IMR-90 (cell line): ENCODE measurements at regions not wholly inside any gene's neighbourhood (a gene's known extent, or its start where the extent isn't known, plus 50 kb on each side); places are given as distances from the start of the nearest gene placed in this dataset.

ENCODE experiments used
- ATAC-seq: fragments of 200-7000 bp; cut with Tn5 transposase; 2 replicates; pipeline ENCODE4 v1.9.1; 2020; ENCODE audit warnings: low read depth, mild to moderate bottlenecking, moderate library complexity
- BruUV-seq: library from RNA; stranded (reverse); fragments of 400-500 nt; replicated peaks from 2 replicates; lab custom pipeline; 2021; lab: Mats Ljungman, UMichigan
- CTCF ChIA-PET: fragments of 300-600 bp; formaldehyde crosslinking; extraction: SDS; loops from one replicate; lab custom pipeline; 2021; ENCODE audit warnings: antibody characterized with exemption; lab: Yijun Ruan, JAX
- POLR2A ChIA-PET: fragments of 300-600 bp; sonication (Branson Sonifier 250); formaldehyde crosslinking; loops from one replicate; lab custom pipeline; 2022; ENCODE audit warnings: antibody characterized with exemption; ENCODE audit not compliant: unreplicated experiment; lab: Charles Lee
- DNase-seq: peaks from one replicate; pipeline ENCODE4 v3.0.0; 2013
- H2AFZ ChIP-seq: replicated peaks from 2 replicates; pipeline ENCODE3; 2013; ENCODE audit warnings: low read length, mild to moderate bottlenecking; ENCODE audit not compliant: poor library complexity
- H2AK5ac ChIP-seq: 2 replicates; pipeline ENCODE4 v1.6.1; 2013; ENCODE audit warnings: low read depth, low read length, inconsistent platforms
- H2AK9ac ChIP-seq: replicated peaks from 2 replicates; pipeline ENCODE3; 2013; ENCODE audit warnings: mild to moderate bottlenecking, low read depth, low read length, moderate library complexity; ENCODE audit not compliant: poor library complexity
- H2BK120ac ChIP-seq: 2 replicates; pipeline ENCODE4 v1.6.1; 2013; ENCODE audit warnings: low read depth, low read length, inconsistent platforms
- H2BK15ac ChIP-seq: 3 replicates; pipeline ENCODE4 v1.6.1; 2013; ENCODE audit warnings: low read depth, low read length, inconsistent platforms
- H2BK20ac ChIP-seq: 2 replicates; pipeline ENCODE4 v1.6.1; 2013; ENCODE audit warnings: low read depth, mild to moderate bottlenecking, inconsistent platforms, low read length, moderate library complexity
- H2BK5ac ChIP-seq: 2 replicates; pipeline ENCODE4 v1.6.1; 2013; ENCODE audit warnings: mild to moderate bottlenecking, low read depth, low read length, inconsistent platforms; ENCODE audit not compliant: poor library complexity, severe bottlenecking
- H3K14ac ChIP-seq: replicated peaks from 2 replicates; pipeline ENCODE4 v1.6.1; 2013; ENCODE audit warnings: low read depth, low read length, inconsistent platforms
- H3K18ac ChIP-seq: 2 replicates; pipeline ENCODE4 v1.6.1; 2013; ENCODE audit warnings: low read depth, low read length, control low read depth
- H3K23ac ChIP-seq: 2 replicates; pipeline ENCODE4 v1.6.1; 2013; ENCODE audit warnings: low read depth, low read length, inconsistent platforms
- H3K27ac ChIP-seq: 2 replicates; pipeline ENCODE4 v1.5.1; 2013; ENCODE audit warnings: mild to moderate bottlenecking, control low read depth, low read length; ENCODE audit not compliant: insufficient read depth
- H3K27me3 ChIP-seq: 2 replicates; pipeline ENCODE4 v1.6.1; 2013; ENCODE audit warnings: low read length; ENCODE audit not compliant: control insufficient read depth, insufficient read depth
- H3K36me3 ChIP-seq: 2 replicates; pipeline ENCODE4 v1.6.1; 2013; ENCODE audit warnings: low read length, mixed read lengths; ENCODE audit not compliant: control insufficient read depth, insufficient read depth
- H3K4ac ChIP-seq: 2 replicates; pipeline ENCODE4 v1.6.1; 2013; ENCODE audit warnings: low read depth, low read length, inconsistent platforms
- H3K4me1 ChIP-seq: 2 replicates; pipeline ENCODE4 v1.6.1; 2013; ENCODE audit warnings: low read length, mixed read lengths; ENCODE audit not compliant: control insufficient read depth, insufficient read depth
- H3K4me2 ChIP-seq: 2 replicates; pipeline ENCODE4 v1.6.1; 2013; ENCODE audit warnings: low read depth, mild to moderate bottlenecking, control low read depth, low read length, moderate library complexity
- H3K4me3 ChIP-seq: 2 replicates; pipeline ENCODE4 v1.5.1; 2013; ENCODE audit warnings: low read depth, mild to moderate bottlenecking, control low read depth, low read length, moderate library complexity; ENCODE audit not compliant: insufficient read depth
- H3K56ac ChIP-seq: 2 replicates; pipeline ENCODE4 v1.6.1; 2013; ENCODE audit warnings: low read length, inconsistent platforms; ENCODE audit not compliant: insufficient read depth; ENCODE audit errors: extremely low read depth
- H3K79me1 ChIP-seq, 2 experiments: 2 replicates each; pipeline ENCODE4 v1.6.1; 2013; ENCODE audit warnings: low read length in 2 of 2, inconsistent platforms in 1 of 2, low read depth in 1 of 2
- H3K9ac ChIP-seq: 2 replicates; pipeline ENCODE4 v1.6.1; 2013; ENCODE audit warnings: low read depth, low read length, control low read depth
- H3K9me1 ChIP-seq: 2 replicates; pipeline ENCODE4 v1.6.1; 2013; ENCODE audit warnings: low read length, inconsistent platforms; ENCODE audit not compliant: insufficient read depth
- H3K9me3 ChIP-seq: 2 replicates; pipeline ENCODE4 v1.6.1; 2013; ENCODE audit warnings: low read length; ENCODE audit not compliant: control insufficient read depth, insufficient read depth
- H4K20me1 ChIP-seq: 2 replicates; pipeline ENCODE4 v1.6.1; 2013; ENCODE audit warnings: low read length, inconsistent platforms; ENCODE audit not compliant: insufficient read depth
- H4K5ac ChIP-seq: 2 replicates; pipeline ENCODE4 v1.6.1; 2013; ENCODE audit warnings: mild to moderate bottlenecking, low read depth, low read length, control low read depth
- H4K8ac ChIP-seq, 2 experiments: 2 replicates each; pipeline ENCODE4 v1.6.1; 2013; ENCODE audit warnings: low read depth in 2 of 2, low read length in 2 of 2, control low read depth in 1 of 2, inconsistent platforms in 1 of 2
- H4K91ac ChIP-seq: 2 replicates; pipeline ENCODE4 v1.6.1; 2013; ENCODE audit warnings: low read depth, low read length, inconsistent platforms; ENCODE audit not compliant: insufficient read depth
- BHLHE40 ChIP-seq: fragments of 150-350 bp; IDR thresholded peaks from 2 replicates; pipeline ENCODE4 v1.6.1; 2016; ENCODE audit warnings: mild to moderate bottlenecking, low read depth, low read length
- CEBPB ChIP-seq: IDR thresholded peaks from 2 replicates; pipeline ENCODE4 v1.6.1; 2012; ENCODE audit warnings: low read depth, low read length, improper control_type of control experiment
- CHD1 ChIP-seq: IDR thresholded peaks from 2 replicates; pipeline ENCODE4 v1.6.1; 2012; ENCODE audit warnings: low read depth, low read length, improper control_type of control experiment
- CTCF ChIP-seq: conservative IDR thresholded peaks from 2 replicates; pipeline ENCODE4 v1.5.1; 2012; ENCODE audit warnings: mild to moderate bottlenecking, low read depth, low read length, improper control_type of control experiment
- ELK1 ChIP-seq: fragments of 150-350 bp; IDR thresholded peaks from 2 replicates; pipeline ENCODE4 v1.6.1; 2016; ENCODE audit warnings: low read depth, mild to moderate bottlenecking, low read length, moderate library complexity, borderline replicate concordance
- FOS ChIP-seq: fragments of 150-350 bp; IDR thresholded peaks from 2 replicates; pipeline ENCODE4 v1.6.1; 2016; ENCODE audit warnings: low read depth, low read length
- MAFK ChIP-seq: IDR thresholded peaks from 2 replicates; pipeline ENCODE4 v1.6.1; 2012; ENCODE audit warnings: low read depth, low read length, improper control_type of control experiment
- MAZ ChIP-seq: IDR thresholded peaks from 2 replicates; pipeline ENCODE4 v1.6.1; 2012; ENCODE audit warnings: low read depth, mild to moderate bottlenecking, low read length, improper control_type of control experiment, moderate library complexity, borderline replicate concordance
- MXI1 ChIP-seq: IDR thresholded peaks from 2 replicates; pipeline ENCODE4 v1.6.1; 2012; ENCODE audit warnings: low read depth, mild to moderate bottlenecking, low read length, moderate library complexity, borderline replicate concordance
- NFE2L2 ChIP-seq: fragments of 150-350 bp; IDR thresholded peaks from 2 replicates; pipeline ENCODE4 v1.6.1; 2016; ENCODE audit warnings: low read depth, mild to moderate bottlenecking, low read length
- POLR2A ChIP-seq: IDR thresholded peaks from 2 replicates; pipeline ENCODE4 v1.6.1; 2012; ENCODE audit warnings: mild to moderate bottlenecking, low read depth, low read length
- RAD21 ChIP-seq: IDR thresholded peaks from 2 replicates; pipeline ENCODE4 v1.6.1; 2012; ENCODE audit warnings: low read length, improper control_type of control experiment
- RCOR1 ChIP-seq: IDR thresholded peaks from 2 replicates; pipeline ENCODE4 v1.6.1; 2012; ENCODE audit warnings: mild to moderate bottlenecking, low read length, improper control_type of control experiment; ENCODE audit not compliant: insufficient replicate concordance
- RFX5 ChIP-seq: IDR thresholded peaks from 2 replicates; pipeline ENCODE4 v1.8.0; 2012; ENCODE audit warnings: low read depth, mild to moderate bottlenecking, low read length, moderate library complexity
- SMC3 ChIP-seq: fragments of 150-350 bp; IDR thresholded peaks from 2 replicates; pipeline ENCODE4 v1.6.1; 2016; ENCODE audit warnings: low read depth, mild to moderate bottlenecking, antibody characterized with exemption, low read length, moderate library complexity
- USF2 ChIP-seq: fragments of 150-350 bp; IDR thresholded peaks from 2 replicates; pipeline ENCODE4 v1.6.1; 2017; ENCODE audit warnings: mild to moderate bottlenecking, antibody characterized with exemption, low read length, low read depth
- WGBS, 2 experiments: methylation state at CpG; one replicate each; pipeline versions ENCODE4 v1.1.5 to v1.1.7; 2013; ENCODE audit warnings: missing lambda C conversion rate in 2 of 2; ENCODE audit not compliant: insufficient read length in 1 of 2; ENCODE audit errors: extremely low coverage in 2 of 2; 5-methylcytosine and 5-hydroxymethylcytosine counted together
- dilution Hi-C: fragments of 300-500 bp; cut with HindIII; formaldehyde crosslinking; loops from one replicate; pipeline ENCODE4 v1.14.3; 2018; ENCODE audit warnings: low sequenced_read_pairs; ENCODE audit not compliant: unreplicated experiment
- in situ Hi-C: fragments of 300-500 bp; cut with MboI; formaldehyde crosslinking; loops from 3 replicates; pipeline ENCODE4 v1.14.3; 2019; ENCODE audit warnings: low sequenced_read_pairs, inconsistent platforms, mixed read lengths
- intact Hi-C: fragments of 100-400 bp; cut with micrococcal nuclease; formaldehyde crosslinking; loops from 2 replicates; pipeline ENCODE4 v1.10.0; 2022

GRCh38 chr5:174481737-174482136 is 242.6 kb upstream of the MSX2 start:
- Histone ChIP-seq H3K23ac (no peak overlapping the region), H2BK15ac (no peak overlapping the region), H2BK120ac (no peak overlapping the region), H3K9ac (no peak overlapping the region), H3K27ac (no peak overlapping the region), H2BK5ac (no peak overlapping the region), H3K36me3 (no peaks in the 10 kb centered on the region), H2AK5ac (no peak overlapping the region), H4K91ac (no peak overlapping the region), H3K4me3 (no peak overlapping the region), H2AK9ac (no peak overlapping the region), H3K79me1 (no peaks in the 10 kb centered on the region), H2AFZ (no peak overlapping the region), H3K27me3 (peaks cover 5% of the 10 kb centered on the region), H3K18ac (no peak overlapping the region), H3K9me1 (no peaks in the 10 kb centered on the region), H4K5ac (no peak overlapping the region), H3K9me3 (peaks cover 7% of the 10 kb centered on the region), H3K56ac (no peak overlapping the region), H3K4me1 (no peaks in the 10 kb centered on the region), H4K8ac (no peak overlapping the region), H3K14ac (no peak overlapping the region), H2BK20ac (no peak overlapping the region), H3K4me2 (no peak overlapping the region), H4K20me1 (no peaks in the 10 kb centered on the region), H3K4ac (no peak overlapping the region)
- intact Hi-C loops = no loop called here
- no peak for DNase-seq
- in situ Hi-C loops = no loop called here
- ChIA-PET CTCF (no interaction called here), POLR2A (no interaction called here)
- no CpG with 5 or more reads among the region's 1 CpG for WGBS, 2 experiments
- ATAC-seq = no peak
- TF ChIP-seq MAZ = no peak
- TF ChIP-seq CTCF = no peak
- TF ChIP-seq SMC3 = no peak
- no peak for TF ChIP-seq BHLHE40
- TF ChIP-seq USF2 = no peak
- TF ChIP-seq RCOR1 = no peak
- no peak for TF ChIP-seq ELK1
- no peak for TF ChIP-seq FOS
- TF ChIP-seq CHD1 = no peak
- no peak for TF ChIP-seq RAD21
- TF ChIP-seq MXI1 = no peak
- TF ChIP-seq MAFK = no peak
- TF ChIP-seq POLR2A = no peak
- no peak for TF ChIP-seq CEBPB
- no peak for TF ChIP-seq RFX5
- TF ChIP-seq NFE2L2 = no peak
- no TSS peak for BruUV-seq
- dilution Hi-C loops = no loop called here
